Anterior cingulate cortex (tissue), 58 donors: ENCODE measurements at regions not wholly inside any gene's neighbourhood (a gene's known extent, or its start where the extent isn't known, plus 50 kb on each side); places are given as distances from the start of the nearest gene placed in this dataset.

Experiments used
- DNase-seq, 58 donors: peaks; one replicate each; lab custom pipeline; 2025; lab: John Stamatoyannopoulos, UW

DNA sequence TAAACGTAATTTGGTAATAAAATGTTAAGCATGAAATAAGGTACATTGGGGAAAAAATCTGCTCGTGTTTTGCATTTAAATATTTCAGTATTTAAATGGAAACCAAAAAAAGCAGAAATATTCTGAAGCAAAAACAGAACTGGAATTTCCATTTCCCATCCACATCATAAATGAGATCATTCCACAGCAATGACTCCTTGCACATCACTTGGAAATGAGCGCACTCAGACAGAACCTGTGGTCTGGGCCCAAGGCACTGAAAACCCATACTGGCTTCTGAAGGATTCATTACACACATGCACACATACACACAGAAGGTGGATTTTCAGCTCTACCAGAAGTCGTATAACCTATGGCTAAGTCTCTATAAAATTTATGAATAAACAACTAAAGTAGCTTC lies 174.8 kb downstream of the IBTK start:
- DNase-seq = no peak

DNA sequence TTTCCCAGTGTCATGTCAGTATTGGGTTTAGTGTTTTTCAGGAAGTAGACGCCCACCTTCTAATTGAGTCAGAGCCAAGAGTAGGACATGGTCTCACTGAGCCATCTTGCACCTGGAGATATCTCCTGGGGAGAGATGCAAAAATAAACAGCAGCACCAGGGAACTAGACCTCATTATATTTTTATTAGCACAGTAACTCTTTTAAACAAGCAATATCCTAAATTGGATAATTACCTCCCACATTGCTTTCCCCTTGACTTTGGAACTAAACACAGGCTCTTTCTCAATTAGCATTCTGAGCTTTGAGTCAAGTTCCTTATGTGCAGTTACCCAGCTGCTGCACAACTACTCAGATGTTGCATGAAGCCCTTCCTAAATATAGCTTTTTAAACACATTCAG lies 175.4 kb downstream of the IBTK start:
- DNase-seq = peak in 1 of 58 donors; percentile 1

DNA sequence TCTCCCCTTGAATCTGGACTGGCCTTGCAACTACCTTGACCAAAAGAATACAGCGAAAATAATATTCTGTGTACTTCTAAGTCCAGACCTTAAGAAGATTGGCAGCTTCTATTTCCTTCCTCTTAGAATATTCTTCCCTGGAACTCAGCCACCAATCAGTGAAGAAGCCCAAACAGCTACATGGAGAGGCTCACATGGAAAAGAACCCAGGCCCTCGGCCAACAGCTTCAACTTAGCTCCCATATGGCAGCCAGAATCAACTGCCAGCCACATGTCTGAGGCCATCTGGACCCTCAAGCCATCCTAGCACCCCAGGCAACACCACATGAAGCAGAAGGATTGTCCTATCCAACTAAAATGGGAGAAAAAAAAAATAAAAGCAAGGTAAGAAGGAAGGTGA lies 178.8 kb downstream of the IBTK start:
- peak in 1 of 58 donors; percentile 1 for DNase-seq

DNA sequence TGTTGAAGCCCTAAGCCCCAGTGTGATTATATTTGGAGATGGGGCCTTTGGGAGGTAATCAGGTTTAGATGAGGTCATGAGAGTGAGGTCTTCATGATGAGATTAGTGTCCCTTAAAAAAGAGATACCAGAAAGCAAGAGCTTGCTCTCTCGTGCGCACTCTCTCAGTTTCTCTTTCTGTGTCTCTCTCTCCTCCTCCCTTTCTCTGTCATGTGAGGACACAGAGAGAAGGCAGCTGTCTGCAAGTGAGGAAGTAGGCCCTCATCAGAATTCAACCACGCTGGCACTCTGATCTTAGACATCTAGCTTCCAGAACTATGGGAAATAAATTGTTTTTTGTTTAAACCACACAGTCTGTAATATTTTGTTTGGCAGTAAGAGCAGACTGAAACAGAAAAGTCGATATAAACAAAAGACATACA lies 180.5 kb downstream of the IBTK start:
- peak in 2 of 58 donors; percentile 4 to 7 for DNase-seq

DNA sequence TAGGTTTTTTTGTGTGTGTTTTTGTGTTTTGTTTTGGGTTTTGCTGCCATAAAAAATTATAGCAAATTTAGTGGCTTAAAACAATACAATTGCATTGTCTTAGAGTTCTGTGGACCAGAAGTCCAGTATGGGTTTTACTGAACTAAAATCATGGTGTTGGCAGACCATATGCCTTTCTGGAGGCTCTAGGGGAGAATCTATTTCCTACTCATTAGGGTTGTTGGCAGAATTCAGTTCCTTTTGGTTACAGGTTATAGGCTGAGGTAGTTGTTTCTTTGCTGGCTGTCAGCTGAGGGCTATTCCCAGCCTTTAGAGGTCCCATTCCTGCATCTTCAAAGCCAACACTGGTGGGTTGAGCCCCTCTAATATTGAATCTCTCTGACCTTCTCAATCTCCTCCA lies 181.3 kb downstream of the IBTK start:
- no peak for DNase-seq

DNA sequence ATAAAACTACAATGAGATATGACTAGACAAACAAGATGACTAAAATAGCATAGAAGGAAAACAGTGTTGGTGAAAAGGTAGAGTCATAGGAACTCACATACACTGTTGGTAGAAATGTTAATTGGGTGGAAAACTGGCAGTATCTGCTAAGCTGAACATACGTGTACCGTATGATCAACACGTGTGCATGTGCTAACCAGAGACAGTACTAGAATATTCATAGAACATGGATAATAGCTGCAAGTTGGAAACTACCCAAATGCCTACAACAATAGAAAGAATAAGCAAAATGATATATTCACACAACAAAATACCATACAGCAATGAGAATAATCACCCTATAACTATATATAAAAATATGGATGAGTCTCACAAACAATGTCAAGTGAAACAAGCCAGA lies 184.0 kb downstream of the IBTK start:
- no peak for DNase-seq

DNA sequence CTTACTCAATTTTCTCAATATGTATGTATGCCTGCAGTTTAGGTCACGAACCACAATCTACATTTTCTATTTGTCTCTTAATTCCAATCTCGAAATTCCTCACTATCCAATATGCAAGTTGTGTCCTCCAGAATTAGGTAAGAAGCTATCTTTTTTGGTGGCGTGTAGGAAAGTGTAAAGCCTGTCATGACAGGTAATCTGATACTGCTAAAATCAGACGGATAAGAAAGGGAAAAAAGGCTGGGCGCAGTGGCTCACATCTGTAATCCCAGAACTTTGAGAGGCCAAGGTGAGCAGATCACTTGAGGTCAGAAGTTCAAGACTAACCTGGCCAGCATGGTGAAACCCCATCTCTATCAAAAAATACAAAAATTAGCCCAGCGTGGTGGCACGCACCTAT lies 185.3 kb downstream of the IBTK start:
- no peak for DNase-seq

DNA sequence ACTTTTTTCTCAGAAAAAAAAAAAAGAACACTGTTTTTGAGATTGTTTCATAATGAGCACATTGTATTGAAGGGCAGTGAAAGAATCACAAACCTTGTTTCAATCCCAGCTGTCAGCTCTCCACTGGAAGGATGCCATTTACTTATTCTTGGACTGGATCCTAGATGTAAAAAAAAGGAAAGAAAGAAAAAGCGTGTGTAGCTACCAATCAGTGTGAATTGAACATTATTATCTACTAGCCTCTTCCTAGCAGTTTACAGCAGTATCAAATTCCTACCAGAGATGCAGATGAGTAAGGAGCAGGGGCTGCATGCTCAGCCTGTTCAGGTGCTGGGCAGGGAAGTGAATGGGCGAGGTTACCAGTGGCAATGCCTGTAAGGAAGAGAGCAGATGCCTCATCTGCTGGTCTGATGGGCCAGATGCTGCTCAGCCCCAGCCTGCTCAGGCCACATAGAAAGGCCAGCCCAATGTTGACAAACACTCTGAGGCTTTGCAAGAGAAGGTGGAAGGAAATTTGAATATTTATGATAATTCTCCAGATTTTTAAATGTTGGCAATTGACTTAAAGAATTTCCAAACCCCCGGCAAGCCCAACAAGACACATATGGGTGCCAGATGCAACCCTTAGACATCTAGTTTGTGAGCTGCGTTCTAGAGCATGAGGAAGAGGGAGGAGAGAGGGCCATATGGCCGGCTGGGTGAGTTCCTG lies 189.5 kb downstream of the IBTK start:
- peak in 10 of 58 donors; percentile 3 to 23 (median 16) for DNase-seq

DNA sequence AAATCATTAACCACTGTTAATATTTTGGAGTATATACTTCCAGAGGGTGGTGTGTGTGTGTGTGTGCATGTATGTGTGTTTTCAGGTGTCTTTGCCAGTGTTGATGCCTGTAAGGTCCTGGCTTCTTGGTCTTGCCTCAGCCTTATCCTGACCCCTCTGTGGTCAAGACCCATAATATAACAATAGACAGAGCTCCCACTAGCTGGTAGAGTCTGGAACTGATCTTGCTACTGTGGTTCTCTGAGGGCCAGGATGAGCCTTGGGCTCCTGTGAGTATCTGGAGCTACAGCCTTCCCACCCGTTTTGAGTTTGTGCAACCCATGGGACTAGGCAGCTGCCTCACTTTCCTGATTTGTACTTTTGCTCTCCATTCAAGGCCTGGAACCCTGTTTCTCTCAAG lies 191.0 kb downstream of the IBTK start:
- no peak for DNase-seq

DNA sequence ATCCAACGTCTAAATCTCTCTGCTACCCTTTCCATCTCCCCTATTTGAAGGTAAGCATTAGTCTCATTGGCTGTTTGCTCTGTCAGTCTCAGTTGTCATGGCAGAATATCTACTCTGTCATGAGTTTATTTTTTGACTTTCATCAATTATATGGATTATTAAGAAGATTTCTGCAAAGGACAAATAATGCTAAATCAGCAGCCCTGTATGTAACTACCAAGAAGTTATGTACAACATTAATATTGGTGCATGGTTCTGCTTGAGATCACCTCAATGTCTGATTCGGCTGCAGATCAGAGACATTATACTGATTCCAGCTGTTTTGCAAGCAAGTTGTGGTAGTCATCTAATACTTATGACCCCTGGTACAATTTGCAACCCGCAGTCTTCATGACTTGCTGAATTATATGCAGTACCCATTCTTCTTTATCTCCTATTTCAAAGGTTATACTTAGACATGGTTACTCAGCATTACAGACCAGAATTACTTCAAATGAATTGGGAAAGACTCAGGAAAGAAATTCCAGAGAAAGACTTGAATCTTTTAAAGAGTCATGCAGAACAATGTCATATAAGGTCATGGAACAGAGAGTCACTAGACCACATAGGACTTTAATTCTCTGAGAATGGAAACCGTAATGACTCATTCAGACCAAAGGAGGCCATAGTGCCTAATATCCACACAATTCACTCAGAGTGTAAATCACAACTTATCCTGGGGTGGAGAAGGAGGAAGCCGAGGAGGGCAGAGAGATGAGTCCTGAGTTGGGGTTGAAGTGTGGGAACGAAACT lies 201.4 kb downstream of the IBTK start:
- no peak for DNase-seq

DNA sequence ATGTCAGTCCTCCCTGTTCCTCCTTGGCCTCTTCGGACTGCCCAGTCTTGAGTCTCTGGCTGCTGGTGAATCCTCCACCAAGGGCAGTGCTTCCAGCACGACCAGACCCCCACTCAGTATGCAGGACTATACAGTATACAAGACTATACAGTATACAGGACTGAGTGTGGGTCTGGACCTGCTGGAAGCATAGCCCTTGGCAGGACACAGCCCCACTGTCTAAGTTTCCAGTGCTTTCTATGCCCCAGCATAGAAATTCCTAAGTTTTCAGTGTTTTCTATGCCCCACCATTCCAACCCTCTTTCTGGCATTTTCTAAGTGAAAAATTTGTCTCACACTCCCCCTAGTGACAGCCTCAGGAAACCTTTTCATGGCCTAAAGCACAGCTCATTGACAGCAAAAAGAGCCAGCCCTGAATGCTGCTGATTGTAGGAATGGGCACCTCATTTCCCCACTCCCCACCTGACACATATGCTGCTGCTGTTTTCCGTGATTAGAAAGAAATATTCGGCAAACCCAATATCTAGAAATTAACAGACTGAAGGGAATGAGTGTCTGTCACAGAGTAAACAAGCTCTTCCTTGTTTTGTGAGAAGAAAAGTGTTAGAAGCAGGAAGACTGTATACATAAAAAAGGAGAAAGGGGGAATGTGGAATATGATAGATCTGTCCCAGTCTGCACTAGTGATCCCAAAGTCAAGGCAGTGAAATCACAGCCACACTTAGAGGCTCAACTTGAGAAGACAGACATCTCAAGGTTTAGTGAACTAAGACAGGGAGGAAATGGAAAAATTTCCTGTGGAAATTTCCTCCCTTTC lies 206.9 kb downstream of the IBTK start:
- peak in 34 of 58 donors; percentile 2 to 44 (median 19) for DNase-seq

DNA sequence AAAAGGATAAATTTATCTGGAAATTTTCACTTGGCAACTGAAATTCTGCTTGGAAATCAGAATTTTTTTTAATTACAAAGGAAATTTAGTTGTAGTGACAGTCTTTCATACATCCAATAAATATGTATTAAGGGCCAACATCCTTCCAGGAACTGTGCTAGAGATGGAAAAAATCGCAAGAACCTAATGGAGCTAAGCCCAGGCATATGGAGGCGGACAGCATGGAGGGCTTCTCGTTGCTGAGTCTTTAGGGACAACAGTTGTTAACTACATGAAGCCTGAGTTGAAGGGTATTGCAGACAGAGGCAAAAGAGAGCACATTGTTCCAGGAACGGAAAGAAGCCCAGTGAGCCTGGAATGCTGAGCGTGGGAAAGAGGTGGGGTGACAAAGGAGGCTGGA lies 208.9 kb downstream of the IBTK start:
- no peak for DNase-seq

DNA sequence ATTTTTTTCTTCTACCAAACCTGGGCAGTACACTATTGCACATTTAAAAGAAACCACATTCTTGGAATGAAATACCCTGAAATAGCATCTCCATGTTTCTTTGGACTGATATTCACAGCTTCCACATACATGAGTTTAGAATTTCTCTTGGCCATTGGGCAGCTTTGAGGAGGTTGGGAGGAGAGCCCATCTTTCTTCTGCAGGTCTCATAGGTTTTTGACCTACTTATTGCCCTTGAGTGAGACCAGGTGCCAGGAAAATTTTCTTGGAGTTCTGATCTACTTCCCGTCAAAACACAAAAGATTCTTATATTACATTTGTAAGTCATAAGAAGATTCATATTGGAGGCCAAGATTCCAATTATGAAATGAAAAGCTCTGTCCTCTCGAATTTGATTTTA lies 212.0 kb downstream of the IBTK start:
- no peak for DNase-seq

DNA sequence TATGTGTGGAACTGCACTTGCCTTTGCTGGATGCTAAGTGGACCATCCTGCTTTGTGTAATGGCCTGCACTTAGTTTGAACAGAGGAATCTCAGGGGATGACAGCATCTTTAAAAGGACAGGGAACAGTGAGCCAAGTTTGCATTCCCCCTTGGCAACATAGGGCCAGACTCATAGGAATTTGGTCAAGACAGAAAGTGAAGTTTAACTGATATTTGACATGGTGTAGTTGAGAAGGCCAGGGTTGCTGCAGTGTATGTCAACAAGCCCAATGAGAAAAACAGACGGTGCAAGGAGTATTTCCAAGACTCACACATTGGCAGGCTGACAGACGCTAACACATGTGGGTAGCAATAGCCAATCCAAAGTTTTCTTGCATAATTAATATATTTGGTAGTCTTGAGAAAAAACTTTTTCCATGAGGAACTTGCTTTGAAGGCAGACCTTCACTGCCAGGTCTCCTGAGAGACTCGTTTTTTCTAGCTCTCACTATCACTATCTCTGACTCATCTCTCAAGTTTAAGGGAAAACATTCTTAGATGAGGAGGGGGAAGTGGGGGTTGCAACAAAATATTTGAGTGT lies 213.8 kb downstream of the IBTK start:
- no peak for DNase-seq

DNA sequence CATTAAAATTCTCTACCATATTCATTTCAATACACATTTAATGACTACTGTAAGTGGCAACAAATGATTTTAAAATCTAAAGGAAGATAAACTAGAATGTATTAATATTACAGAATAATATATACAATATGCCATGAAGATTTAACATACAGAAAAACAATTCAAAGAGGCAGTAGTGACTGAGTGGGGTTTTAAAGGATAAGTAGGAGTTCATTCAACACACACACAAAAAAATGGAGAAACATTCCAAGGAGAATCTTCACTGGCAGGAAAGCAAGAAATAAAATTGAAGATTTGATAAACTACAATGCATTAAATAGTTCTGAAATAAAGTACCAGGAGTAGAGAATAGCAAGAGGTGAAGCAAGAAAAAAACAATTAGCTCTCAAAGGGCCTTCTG lies 215.1 kb downstream of the IBTK start:
- no peak for DNase-seq

DNA sequence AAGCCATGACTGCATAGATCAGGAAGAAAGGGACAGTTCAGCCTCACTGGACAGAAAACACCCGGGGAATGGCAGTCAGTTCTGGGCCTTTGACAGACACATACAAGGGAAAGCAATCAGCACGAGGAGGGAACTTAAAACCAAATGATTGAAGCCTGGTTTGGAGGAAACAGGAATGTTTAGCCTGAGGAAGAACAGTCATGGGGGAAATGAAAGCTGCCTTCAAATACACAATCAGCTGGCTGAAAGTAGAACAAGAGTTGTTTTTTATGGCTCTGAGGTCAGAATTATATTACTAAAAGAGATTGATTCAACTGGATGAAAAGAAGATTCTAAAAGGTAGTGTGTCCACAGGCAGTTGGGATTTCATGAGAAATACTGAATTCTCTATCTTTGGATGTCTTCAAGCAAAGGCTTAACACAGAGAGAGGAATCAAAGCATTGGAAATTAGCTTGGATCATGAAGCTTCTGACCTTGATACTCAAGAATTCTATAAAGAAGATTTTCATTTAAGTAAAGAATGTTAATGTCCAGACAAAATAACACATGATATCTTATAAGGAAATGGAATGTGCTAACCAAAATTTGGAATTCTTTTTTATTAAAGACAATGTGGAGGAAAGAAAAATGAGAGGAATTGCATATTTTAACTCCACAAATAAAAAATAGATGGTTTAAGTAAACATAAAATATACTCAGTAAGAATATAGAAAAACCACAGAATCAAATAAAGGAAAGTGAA lies 216.6 kb downstream of the IBTK start:
- DNase-seq = peak in 1 of 58 donors; percentile 8

DNA sequence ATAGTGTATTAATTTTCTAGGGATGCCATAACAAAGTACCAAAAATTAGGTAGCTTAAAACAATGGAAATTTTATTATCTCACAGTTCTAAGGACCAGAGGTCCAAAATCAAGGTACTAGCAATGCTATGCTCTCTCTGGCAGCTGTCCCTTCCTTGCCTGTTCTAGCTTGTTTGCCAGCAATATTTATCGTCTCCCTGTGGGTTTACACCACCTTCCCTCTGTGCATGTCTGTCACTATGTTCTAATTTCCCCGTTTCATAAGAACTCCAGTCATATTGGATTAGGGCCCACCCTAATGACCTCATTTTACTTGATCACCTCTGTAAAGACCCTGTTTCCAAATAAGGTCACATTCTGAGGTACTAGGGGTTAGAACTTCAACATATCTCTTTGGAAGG lies 217.2 kb downstream of the IBTK start:
- DNase-seq = no peak

DNA sequence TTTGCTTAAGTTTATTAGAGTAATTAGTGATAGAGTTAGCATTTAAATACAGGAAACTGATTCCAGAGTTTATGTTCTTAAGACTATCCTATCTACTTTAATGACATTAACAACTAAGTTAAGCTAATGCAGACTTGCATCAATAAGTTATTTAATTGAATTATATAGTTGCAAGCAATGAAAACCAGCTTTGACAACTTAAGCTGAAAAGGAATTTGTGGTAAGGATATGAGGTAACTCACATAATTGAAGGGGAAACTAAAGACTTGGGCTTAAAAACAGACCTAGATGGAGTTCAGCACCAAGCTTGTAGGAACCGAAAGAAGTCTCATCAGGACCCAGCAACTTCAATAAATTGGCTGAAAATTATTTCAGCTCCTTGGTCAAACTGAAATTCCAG lies 222.3 kb downstream of the IBTK start:
- no peak for DNase-seq

DNA sequence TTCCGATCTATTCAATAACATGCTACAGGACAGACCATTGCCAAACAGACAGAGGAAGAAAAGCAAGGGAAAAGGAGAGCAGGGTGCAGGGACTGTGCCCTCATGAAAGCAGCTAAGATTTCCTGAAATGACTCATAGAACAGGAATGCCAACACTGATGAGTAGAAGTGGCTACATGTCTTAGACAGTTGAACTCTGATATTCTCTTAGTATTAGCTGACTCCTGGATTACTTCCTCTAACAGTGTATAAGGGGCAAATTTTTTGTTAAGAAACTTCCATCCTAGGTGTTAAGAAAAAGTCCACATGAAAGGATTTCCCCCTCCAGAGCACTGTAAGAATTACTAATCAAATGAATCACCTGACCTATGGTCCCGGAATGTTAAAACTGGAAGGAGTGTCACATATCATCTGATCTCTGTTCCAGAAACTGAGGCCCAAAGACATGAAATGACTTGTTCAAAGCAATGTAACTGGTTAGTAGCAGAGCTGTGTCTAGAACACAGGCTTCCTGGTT lies 224.9 kb downstream of the IBTK start:
- DNase-seq = no peak

DNA sequence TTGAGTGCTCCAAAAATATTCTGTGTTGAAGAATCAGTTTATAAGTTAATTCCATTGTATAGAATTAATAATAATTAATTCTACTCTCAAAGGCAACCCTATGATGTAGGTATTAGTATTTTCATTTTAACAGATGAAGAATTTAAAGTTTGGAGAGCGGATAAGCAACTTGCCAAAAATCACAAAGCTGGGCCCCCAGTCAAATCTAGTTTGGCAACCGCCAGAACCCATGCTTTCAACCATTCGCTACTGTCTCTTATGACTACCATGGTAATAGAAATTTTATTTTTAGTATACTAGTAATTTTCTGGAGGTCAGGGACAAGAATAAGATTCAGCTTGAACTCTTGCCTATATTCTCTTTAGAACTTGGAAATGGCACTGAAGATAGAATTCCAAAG lies 229.8 kb downstream of the IBTK start:
- DNase-seq = no peak
